ENCODE measurements at regions not wholly inside any gene's neighbourhood (a gene's known extent, or its start where the extent isn't known, plus 50 kb on each side); places are given as distances from the start of the nearest gene placed in this dataset.

DNA sequence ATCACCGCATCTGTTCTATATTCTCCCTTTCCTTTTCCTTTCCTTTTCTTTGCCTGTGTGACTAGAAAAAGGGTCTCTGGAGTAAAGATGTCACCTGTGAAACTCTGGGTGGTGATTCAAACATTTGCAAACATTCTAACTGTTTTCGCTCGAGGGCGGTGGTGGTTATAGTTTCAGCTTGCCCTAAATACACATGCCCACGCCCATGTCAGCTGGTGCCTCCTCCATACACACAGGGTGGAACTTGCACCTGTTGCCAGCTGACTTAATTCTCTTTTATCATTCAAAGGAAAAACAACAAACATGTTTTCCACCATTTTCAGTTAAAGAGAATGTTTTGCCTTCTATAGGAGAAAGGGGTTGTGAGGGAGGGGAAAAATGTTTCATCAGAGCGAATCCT is 381.9 kb upstream of the ARID1B start:
- no peak for DNase-seq
- H3K27me3 ChIP-seq (replicated peaks): peaks cover 17% of the 10 kb centered on the region
- in situ Hi-C loops (cut with HindIII; ENCODE audit: low pct_ligation_motif_present, low sequenced_read_pairs): no loop called here
- H3K36me3 ChIP-seq (replicated peaks): no peaks in the 10 kb centered on the region
- H3K27ac ChIP-seq: no peak overlapping the region
- TF ChIP-seq, protein P1, sequence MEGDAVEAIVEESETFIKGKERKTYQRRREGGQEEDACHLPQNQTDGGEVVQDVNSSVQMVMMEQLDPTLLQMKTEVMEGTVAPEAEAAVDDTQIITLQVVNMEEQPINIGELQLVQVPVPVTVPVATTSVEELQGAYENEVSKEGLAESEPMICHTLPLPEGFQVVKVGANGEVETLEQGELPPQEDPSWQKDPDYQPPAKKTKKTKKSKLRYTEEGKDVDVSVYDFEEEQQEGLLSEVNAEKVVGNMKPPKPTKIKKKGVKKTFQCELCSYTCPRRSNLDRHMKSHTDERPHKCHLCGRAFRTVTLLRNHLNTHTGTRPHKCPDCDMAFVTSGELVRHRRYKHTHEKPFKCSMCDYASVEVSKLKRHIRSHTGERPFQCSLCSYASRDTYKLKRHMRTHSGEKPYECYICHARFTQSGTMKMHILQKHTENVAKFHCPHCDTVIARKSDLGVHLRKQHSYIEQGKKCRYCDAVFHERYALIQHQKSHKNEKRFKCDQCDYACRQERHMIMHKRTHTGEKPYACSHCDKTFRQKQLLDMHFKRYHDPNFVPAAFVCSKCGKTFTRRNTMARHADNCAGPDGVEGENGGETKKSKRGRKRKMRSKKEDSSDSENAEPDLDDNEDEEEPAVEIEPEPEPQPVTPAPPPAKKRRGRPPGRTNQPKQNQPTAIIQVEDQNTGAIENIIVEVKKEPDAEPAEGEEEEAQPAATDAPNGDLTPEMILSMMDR (IDR thresholded peaks at IDR 0.05; ENCODE audit: low read depth, low read length, missing control alignments): no peak
- H3K4me3 ChIP-seq (ENCODE audit: low read depth, low read length): no peak overlapping the region

DNA sequence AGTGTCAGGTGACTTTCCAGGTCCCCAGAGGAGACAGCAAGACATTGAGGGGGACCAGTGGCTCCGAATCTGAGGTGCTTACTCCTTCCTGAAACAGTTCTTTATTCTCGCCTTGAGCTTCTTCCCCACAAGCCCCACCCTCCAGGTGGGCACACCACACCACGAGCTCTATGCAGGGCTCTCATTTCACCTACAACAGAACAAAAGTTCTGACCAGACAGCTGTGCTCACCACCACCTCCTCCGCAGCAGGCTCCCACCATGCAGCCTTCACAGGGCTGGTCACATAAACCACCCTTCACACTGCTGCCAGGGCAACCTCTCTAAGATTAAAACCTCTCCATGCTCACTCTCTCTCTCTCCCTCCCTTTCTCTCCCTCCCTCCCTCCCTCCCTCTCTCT is 384.5 kb upstream of the ARID1B start:
- TF ChIP-seq, protein P1 (IDR thresholded peaks at IDR 0.05; ENCODE audit: low read depth, low read length, missing control alignments): no peak
- DNase-seq: no peak
- H3K27ac ChIP-seq: no peak overlapping the region
- in situ Hi-C loops (cut with HindIII; ENCODE audit: low pct_ligation_motif_present, low sequenced_read_pairs): no loop called here
- no peaks in the 10 kb centered on the region for H3K36me3 ChIP-seq (replicated peaks)
- no peak overlapping the region for H3K4me3 ChIP-seq (ENCODE audit: low read depth, low read length)
- H3K27me3 ChIP-seq (replicated peaks): peaks cover 17% of the 10 kb centered on the region

DNA sequence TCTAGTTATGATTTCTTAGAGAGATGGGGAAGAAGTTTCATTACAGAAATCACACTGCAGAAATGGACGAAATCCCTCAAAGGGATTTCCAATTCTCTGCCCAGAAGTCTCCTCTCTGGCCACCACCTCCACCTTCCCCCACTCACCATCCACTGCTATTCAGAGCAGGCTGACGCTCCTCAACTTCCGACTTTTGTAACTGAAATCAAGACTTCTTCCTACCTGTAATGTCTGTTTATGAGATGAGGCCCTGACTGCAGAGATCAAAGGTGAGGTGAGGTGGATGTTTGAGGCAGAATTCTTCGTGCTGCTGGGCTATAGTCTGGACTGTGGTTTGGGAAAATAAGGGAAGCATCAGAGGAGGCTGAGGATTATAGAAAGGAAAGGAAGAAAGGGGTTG is 385.2 kb upstream of the ARID1B start:
- no peaks in the 10 kb centered on the region for H3K36me3 ChIP-seq (replicated peaks)
- H3K4me3 ChIP-seq (ENCODE audit: low read depth, low read length): no peak overlapping the region
- TF ChIP-seq, protein P1 (IDR thresholded peaks at IDR 0.05; ENCODE audit: low read depth, low read length, missing control alignments): no peak
- in situ Hi-C loops (cut with HindIII; ENCODE audit: low pct_ligation_motif_present, low sequenced_read_pairs): no loop called here
- DNase-seq: no peak
- H3K27ac ChIP-seq: no peak overlapping the region
- peaks cover 17% of the 10 kb centered on the region for H3K27me3 ChIP-seq (replicated peaks)

DNA sequence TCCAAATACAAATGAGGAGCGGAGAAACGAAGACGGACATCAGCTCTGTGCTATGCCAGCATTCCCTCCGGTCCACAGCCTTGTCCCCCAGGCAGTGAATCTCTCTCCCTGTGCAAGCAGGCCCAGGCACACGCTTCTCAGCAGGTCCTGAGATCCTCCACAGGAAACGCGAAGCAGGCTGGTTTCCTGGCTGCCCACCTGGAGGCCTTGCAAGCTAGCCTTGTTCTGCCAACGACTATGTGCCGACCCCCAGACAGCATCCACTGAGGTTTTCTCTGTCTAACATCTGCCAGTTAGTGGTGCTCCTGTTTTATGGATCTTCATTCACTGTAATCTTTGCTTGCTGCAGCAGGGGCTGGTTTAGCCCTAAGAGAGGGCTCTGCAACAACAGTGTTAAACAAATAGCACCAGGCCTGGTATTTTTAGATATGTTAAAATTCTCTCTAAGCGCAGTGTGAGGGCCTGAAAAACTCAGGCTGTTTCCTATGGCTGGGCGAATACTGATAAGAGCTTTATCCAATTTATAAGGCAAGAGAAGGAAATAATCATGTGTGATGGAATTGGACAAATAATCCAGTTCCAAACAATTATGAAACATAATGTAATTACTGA is 386.0 kb upstream of the ARID1B start:
- no peak for DNase-seq
- Histone ChIP-seq H3K27ac (no peak overlapping the region), H3K36me3 (replicated peaks) (no peaks in the 10 kb centered on the region), H3K27me3 (replicated peaks) (peaks cover 16% of the 10 kb centered on the region), H3K4me3 (ENCODE audit: low read depth, low read length) (no peak overlapping the region)
- TF ChIP-seq, protein P1 (IDR thresholded peaks at IDR 0.05; ENCODE audit: low read depth, low read length, missing control alignments): no peak
- in situ Hi-C loops (cut with HindIII; ENCODE audit: low pct_ligation_motif_present, low sequenced_read_pairs): no loop called here

DNA sequence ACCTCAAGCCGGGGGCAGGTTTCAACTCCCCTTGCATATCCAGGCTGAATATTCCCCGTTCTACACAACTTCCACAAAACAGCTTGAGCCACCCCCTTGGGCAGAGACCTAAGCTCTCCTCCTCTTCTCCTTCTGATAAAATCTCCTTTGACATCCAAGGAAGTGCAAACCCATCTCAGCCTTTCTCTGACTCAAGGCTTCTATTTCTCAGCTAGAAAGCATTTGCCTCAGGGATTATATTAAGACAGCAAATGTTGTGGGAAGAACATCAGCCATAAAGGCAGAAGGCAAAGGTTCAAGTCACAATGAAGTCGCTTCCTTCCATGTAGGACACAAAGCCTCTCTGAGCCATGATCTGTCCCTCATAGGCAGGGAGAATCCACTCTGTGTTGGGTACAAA is 386.6 kb upstream of the ARID1B start:
- in situ Hi-C loops (cut with HindIII; ENCODE audit: low pct_ligation_motif_present, low sequenced_read_pairs): no loop called here
- TF ChIP-seq, protein P1 (IDR thresholded peaks at IDR 0.05; ENCODE audit: low read depth, low read length, missing control alignments): no peak
- no peak overlapping the region for H3K4me3 ChIP-seq (ENCODE audit: low read depth, low read length)
- no peaks in the 10 kb centered on the region for H3K36me3 ChIP-seq (replicated peaks)
- DNase-seq: no peak
- H3K27me3 ChIP-seq (replicated peaks): peaks cover 11% of the 10 kb centered on the region
- no peak overlapping the region for H3K27ac ChIP-seq

DNA sequence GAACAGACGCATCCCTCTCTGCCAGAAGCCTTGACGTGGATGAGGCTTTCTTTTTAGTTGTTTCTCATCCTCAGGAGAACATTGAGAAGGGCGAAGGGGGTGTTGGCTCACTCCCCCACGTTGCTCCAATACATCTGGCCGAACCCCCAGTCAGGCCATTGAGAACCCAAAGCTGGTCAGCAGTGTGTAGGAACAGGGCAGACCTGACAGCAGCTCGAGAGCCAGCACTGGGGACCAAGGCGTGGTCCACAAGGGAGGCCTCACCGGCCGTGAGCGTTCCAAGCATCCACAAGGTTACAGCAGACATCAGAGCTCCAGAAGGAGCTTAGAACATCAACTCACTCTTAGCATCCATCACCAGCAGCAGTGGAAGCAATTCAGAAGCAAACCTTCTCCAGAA is 387.9 kb upstream of the ARID1B start:
- in situ Hi-C loops (cut with HindIII; ENCODE audit: low pct_ligation_motif_present, low sequenced_read_pairs): no loop called here

More for the DNA sequence above, 387.9 kb upstream of the ARID1B start:
- no peak overlapping the region for H3K4me3 ChIP-seq (ENCODE audit: low read depth, low read length)
- TF ChIP-seq, protein P1 (IDR thresholded peaks at IDR 0.05; ENCODE audit: low read depth, low read length, missing control alignments): no peak
- peaks cover 2% of the 10 kb centered on the region for H3K27me3 ChIP-seq (replicated peaks)
- H3K36me3 ChIP-seq (replicated peaks): no peaks in the 10 kb centered on the region
- no peak overlapping the region for H3K27ac ChIP-seq
- no peak for DNase-seq
